Right atrium auricular region (tissue), 2 donors: ENCODE measurements at regions not wholly inside any gene's neighbourhood (a gene's known extent, or its start where the extent isn't known, plus 50 kb on each side); places are given as distances from the start of the nearest gene placed in this dataset.
"Not testable (repeated sequence)": the region's sequence is repeated elsewhere in the genome, so short reads cannot be mapped to it uniquely, and the experiment has no call there.

Experiments
- DNase-seq: peaks from one replicate; pipeline ENCODE4 v3.0.0-alpha.2; 2019; ENCODE audit warnings: low spot score
- H3K27ac ChIP-seq, 2 donors: fragments of 200-600 bp; sonication (generic); 1 replicate in 1 of 2; 2 replicates in 1 of 2; pipeline ENCODE4 v1.5.1; 2016 to 2019
- H3K27me3 ChIP-seq, 2 donors: fragments of 200-600 bp; sonication (generic); one replicate each; pipeline versions ENCODE4 v1.5.1 to v1.6.0; 2017 to 2019
- H3K36me3 ChIP-seq: fragments of 200-600 bp; sonication (generic); one replicate; pipeline ENCODE4 v1.5.1; 2016
- H3K4me1 ChIP-seq, 2 donors: fragments of 200-600 bp; sonication (generic); one replicate each; pipeline versions ENCODE4 v1.5.1 to v1.6.0; 2017 to 2019
- H3K4me3 ChIP-seq, 2 donors: fragments of 200-600 bp; sonication (generic); 1 replicate in 1 of 2; 2 replicates in 1 of 2; pipeline ENCODE4 v1.5.1; 2017 to 2019; ENCODE audit warnings: mild to moderate bottlenecking in 1 of 2, moderate library complexity in 1 of 2
- H3K9me3 ChIP-seq, 2 donors: fragments of 200-600 bp; sonication (generic); one replicate each; pipeline ENCODE4 v1.5.1; 2019
- TF ChIP-seq, protein P1 (sequence below), 2 donors: fragments of 200-600 bp; sonication (generic); IDR thresholded peaks; one replicate each; pipeline ENCODE4 v1.5.1; 2019; ENCODE audit warnings: antibody characterized with exemption in 2 of 2

- no peak overlapping the region for H3K4me3 ChIP-seq
- DNase-seq, result no peak
- no peaks in the 10 kb centered on the region for H3K9me3 ChIP-seq
- H3K27me3 ChIP-seq, result no peaks in the 10 kb centered on the region
- no peaks in the 10 kb centered on the region for H3K4me1 ChIP-seq
- no peaks in the 10 kb centered on the region for H3K36me3 ChIP-seq
- H3K27ac ChIP-seq, result no peak overlapping the region
- TF ChIP-seq, protein P1, sequence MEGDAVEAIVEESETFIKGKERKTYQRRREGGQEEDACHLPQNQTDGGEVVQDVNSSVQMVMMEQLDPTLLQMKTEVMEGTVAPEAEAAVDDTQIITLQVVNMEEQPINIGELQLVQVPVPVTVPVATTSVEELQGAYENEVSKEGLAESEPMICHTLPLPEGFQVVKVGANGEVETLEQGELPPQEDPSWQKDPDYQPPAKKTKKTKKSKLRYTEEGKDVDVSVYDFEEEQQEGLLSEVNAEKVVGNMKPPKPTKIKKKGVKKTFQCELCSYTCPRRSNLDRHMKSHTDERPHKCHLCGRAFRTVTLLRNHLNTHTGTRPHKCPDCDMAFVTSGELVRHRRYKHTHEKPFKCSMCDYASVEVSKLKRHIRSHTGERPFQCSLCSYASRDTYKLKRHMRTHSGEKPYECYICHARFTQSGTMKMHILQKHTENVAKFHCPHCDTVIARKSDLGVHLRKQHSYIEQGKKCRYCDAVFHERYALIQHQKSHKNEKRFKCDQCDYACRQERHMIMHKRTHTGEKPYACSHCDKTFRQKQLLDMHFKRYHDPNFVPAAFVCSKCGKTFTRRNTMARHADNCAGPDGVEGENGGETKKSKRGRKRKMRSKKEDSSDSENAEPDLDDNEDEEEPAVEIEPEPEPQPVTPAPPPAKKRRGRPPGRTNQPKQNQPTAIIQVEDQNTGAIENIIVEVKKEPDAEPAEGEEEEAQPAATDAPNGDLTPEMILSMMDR (IDR thresholded peaks at IDR 0.05), result no peak
Observed at GRCh38 chr22:35160268-35160667, 94.3 kb downstream of the ISX start.

GRCh38 chr22:35165896-35166295, 91.4 kb upstream of the HMGXB4 start:
- not testable (repeated sequence) for DNase-seq, H3K27me3 ChIP-seq, H3K4me1 ChIP-seq, H3K9me3 ChIP-seq, H3K4me3 ChIP-seq, H3K36me3 ChIP-seq, H3K27ac ChIP-seq

- no peak for DNase-seq
- H3K27me3 ChIP-seq, result no peaks in the 10 kb centered on the region
- H3K4me3 ChIP-seq, result no peak overlapping the region
Observed at GRCh38 chr22:35170716-35171697, 86.3 kb upstream of the HMGXB4 start.

DNA sequence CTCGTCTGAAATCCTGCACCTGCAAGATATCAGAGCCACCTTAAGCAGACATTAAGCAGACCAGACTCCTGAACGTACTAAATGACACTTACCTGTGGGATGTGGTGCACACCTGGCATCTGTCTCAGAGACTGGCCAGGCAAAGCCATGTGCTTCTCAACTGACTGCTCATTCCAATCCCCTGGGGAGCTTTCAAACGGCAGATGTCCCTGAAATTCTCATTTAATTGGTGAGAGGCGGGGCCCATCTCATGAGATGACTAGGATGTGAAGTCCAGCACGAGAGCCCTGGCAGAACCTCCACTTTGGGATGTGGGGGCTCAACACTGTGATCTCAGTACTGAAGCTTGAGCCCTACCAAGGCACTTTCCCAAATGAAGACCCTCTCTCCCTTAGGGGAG, 84.9 kb upstream of the HMGXB4 start:
- Histone ChIP-seq H3K27ac (no peak overlapping the region), H3K9me3 (no peaks in the 10 kb centered on the region), H3K4me1 (no peaks in the 10 kb centered on the region), H3K27me3 (no peaks in the 10 kb centered on the region), H3K36me3 (no peaks in the 10 kb centered on the region), H3K4me3 (no peak overlapping the region)
- TF ChIP-seq, protein P1 (IDR thresholded peaks at IDR 0.05), result no peak
- no peak for DNase-seq

More at GRCh38 chr22:35170716-35171697, 86.3 kb upstream of the HMGXB4 start:
- no peak overlapping the region for H3K27ac ChIP-seq
- H3K36me3 ChIP-seq, result no peaks in the 10 kb centered on the region
- TF ChIP-seq, protein P1 (IDR thresholded peaks at IDR 0.05), result no peak
- H3K4me1 ChIP-seq, result no peaks in the 10 kb centered on the region
- no peaks in the 10 kb centered on the region for H3K9me3 ChIP-seq

- Histone ChIP-seq H3K27ac (no peak overlapping the region), H3K27me3 (no peaks in the 10 kb centered on the region)
Observed at GRCh38 chr22:35173655-35174054, 83.6 kb upstream of the HMGXB4 start.

DNA sequence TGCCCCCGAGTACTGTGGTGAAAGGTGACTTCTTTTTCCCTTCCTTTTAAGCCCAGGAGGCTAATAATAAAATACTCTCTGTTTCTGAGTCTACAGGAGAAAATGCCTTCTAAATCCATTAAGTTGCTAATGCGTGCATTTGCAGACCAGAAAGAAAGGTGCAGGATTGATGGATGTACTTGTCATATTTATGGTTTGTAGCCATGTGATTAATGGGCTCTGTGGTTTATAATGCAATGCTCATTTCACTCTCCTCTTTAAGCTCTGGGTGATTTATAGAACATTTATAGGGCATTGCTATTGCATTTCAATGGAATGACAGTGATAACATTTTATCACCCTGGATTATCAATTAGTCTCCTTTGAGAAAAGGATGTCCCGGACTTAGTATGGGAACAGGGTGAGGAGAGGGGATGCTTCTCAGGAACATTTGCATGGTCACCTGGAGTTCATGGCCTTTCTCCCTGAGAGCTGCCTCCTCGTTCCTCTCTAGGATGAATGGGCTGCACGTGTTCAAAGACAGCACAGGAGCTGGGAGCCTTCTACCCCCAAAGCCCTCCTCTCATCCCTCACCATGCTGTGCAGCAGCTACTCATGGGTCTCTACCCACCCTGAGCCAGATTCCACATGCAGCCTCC, 82.8 kb upstream of the HMGXB4 start:
- Histone ChIP-seq H3K36me3 (no peaks in the 10 kb centered on the region), H3K27me3 (no peaks in the 10 kb centered on the region), H3K4me3 (no peak overlapping the region), H3K9me3 (no peaks in the 10 kb centered on the region), H3K4me1 (no peaks in the 10 kb centered on the region), H3K27ac (no peak overlapping the region)
- DNase-seq, result no peak
- TF ChIP-seq, protein P1 (IDR thresholded peaks at IDR 0.05), result no peak

More at GRCh38 chr22:35173655-35174054, 83.6 kb upstream of the HMGXB4 start:
- DNase-seq, result no peak
- H3K4me1 ChIP-seq, result no peaks in the 10 kb centered on the region
- no peaks in the 10 kb centered on the region for H3K36me3 ChIP-seq
- H3K9me3 ChIP-seq, result no peaks in the 10 kb centered on the region
- no peak overlapping the region for H3K4me3 ChIP-seq
- TF ChIP-seq, protein P1 (IDR thresholded peaks at IDR 0.05), result no peak
